H1 (cell line): ENCODE measurements at regions not wholly inside any gene's neighbourhood (a gene's known extent, or its start where the extent isn't known, plus 50 kb on each side); places are given as distances from the start of the nearest gene placed in this dataset.

Experiments
- CTCF ChIA-PET: fragments of 300-600 bp; sonication (Branson Sonifier 250); formaldehyde crosslinking; loops from one replicate; lab custom pipeline; 2021; ENCODE audit not compliant: partially characterized antibody; lab: Charles Lee
- POLR2A ChIA-PET: fragments of 300-600 bp; sonication (Branson Sonifier 250); formaldehyde crosslinking; loops from one replicate; lab custom pipeline; 2021; ENCODE audit warnings: inconsistent platforms; ENCODE audit not compliant: partially characterized antibody; lab: Charles Lee
- DNase-seq, 2 experiments: peaks; one replicate each; pipeline versions ENCODE4 v3.0.0 to v3.0.0-alpha.2; 2010 to 2022; ENCODE audit warnings: low spot score in 2 of 2, low read depth in 1 of 2, mixed read lengths in 1 of 2
- FAIRE-seq: peaks from 2 replicates; lab custom pipeline; 2011; peaks lifted over from hg19 to GRCh38; lab: Jason Lieb, UNC
- H2AFZ ChIP-seq: 2 replicates; pipeline ENCODE4 v1.8.1; 2012; ENCODE audit warnings: low read length, inconsistent platforms
- H2AK5ac ChIP-seq: 2 replicates; pipeline ENCODE4 v1.6.1; 2013; ENCODE audit warnings: low read depth, low read length
- H2BK120ac ChIP-seq: replicated peaks from 2 replicates; pipeline ENCODE3; 2013; ENCODE audit warnings: low read depth, low read length, inconsistent platforms
- H2BK12ac ChIP-seq: 2 replicates; pipeline ENCODE4 v1.6.1; 2013; ENCODE audit warnings: low read depth, low read length
- H2BK15ac ChIP-seq: 2 replicates; pipeline ENCODE4 v1.6.1; 2013; ENCODE audit warnings: low read length
- H2BK20ac ChIP-seq: 2 replicates; pipeline ENCODE4 v1.6.1; 2013; ENCODE audit warnings: low read length
- H2BK5ac ChIP-seq: 2 replicates; pipeline ENCODE4 v1.6.1; 2013; ENCODE audit warnings: low read depth, low read length
- H3K14ac ChIP-seq: 2 replicates; pipeline ENCODE4 v1.6.1; 2013; ENCODE audit warnings: inconsistent platforms; ENCODE audit not compliant: insufficient read length
- H3K18ac ChIP-seq: 2 replicates; pipeline ENCODE4 v1.6.1; 2013; ENCODE audit warnings: low read length; ENCODE audit errors: extremely low read depth
- H3K23ac ChIP-seq: 2 replicates; pipeline ENCODE4 v1.6.1; 2013; ENCODE audit warnings: inconsistent platforms; ENCODE audit not compliant: insufficient read length
- H3K23me2 ChIP-seq: 2 replicates; pipeline ENCODE4 v1.6.1; 2013; ENCODE audit warnings: low read depth, low read length
- H3K27ac ChIP-seq: 2 replicates; pipeline ENCODE4 v1.6.1; 2011; ENCODE audit warnings: low read depth, low read length, inconsistent platforms
- H3K27me3 ChIP-seq, 4 experiments: replicated peaks in 1 of 4; 1 replicate in 1 of 4; 2 replicates in 3 of 4; pipeline versions ENCODE4 v1.6.1 to v1.8.1; 2011 to 2013; ENCODE audit warnings: low read length in 3 of 4, mild to moderate bottlenecking in 3 of 4, inconsistent platforms in 2 of 4, mixed read lengths in 2 of 4, moderate library complexity in 1 of 4; ENCODE audit not compliant: control insufficient read depth in 3 of 4, insufficient read depth in 3 of 4; ENCODE audit errors: extremely low read depth in 1 of 4
- H3K36me3 ChIP-seq, 4 experiments: 2 replicates each; pipeline versions ENCODE4 v1.6.1 to v1.8.1; 2011 to 2013; ENCODE audit warnings: mild to moderate bottlenecking in 4 of 4, low read length in 3 of 4, moderate library complexity in 2 of 4, control low read depth in 1 of 4, inconsistent platforms in 1 of 4; ENCODE audit not compliant: insufficient read depth in 4 of 4, control insufficient read depth in 2 of 4
- H3K4ac ChIP-seq: replicated peaks from 2 replicates; pipeline ENCODE3; 2013; ENCODE audit warnings: low read length, low read depth, mixed read lengths, inconsistent platforms; ENCODE audit not compliant: insufficient read length
- H3K4me1 ChIP-seq, 4 experiments: replicated peaks in 1 of 4; 1 replicate in 1 of 4; 2 replicates in 3 of 4; pipeline versions ENCODE4 v1.6.1 to v1.8.1; 2011 to 2013; ENCODE audit warnings: low read length in 3 of 4, inconsistent platforms in 2 of 4, mixed read lengths in 1 of 4; ENCODE audit not compliant: insufficient read depth in 4 of 4, control insufficient read depth in 3 of 4
- H3K4me2 ChIP-seq, 2 experiments: 2 replicates each; pipeline versions ENCODE4 v1.6.1 to v1.8.1; 2011 to 2013; ENCODE audit warnings: low read depth in 2 of 2, low read length in 2 of 2, control low read depth in 1 of 2, inconsistent platforms in 1 of 2, mild to moderate bottlenecking in 1 of 2; ENCODE audit not compliant: insufficient read depth in 1 of 2
- H3K4me3 ChIP-seq, 4 experiments: fragments of 200-600, 300-600 bp in 1 of 4; sonication (generic), shearing (Covaris generic), sonication (Bioruptor Twin) in 1 of 4; 2 replicates each; pipeline versions ENCODE4 v1.5.1 to v1.8.1; 2011 to 2016; ENCODE audit warnings: low read length in 4 of 4, low read depth in 3 of 4, control low read depth in 2 of 4, inconsistent platforms in 2 of 4, mild to moderate bottlenecking in 2 of 4, mixed read lengths in 1 of 4, moderate library complexity in 1 of 4; ENCODE audit not compliant: insufficient read depth in 2 of 4; ENCODE audit errors: extremely low read depth in 1 of 4
- H3K56ac ChIP-seq: replicated peaks from 2 replicates; pipeline ENCODE3; 2013; ENCODE audit warnings: low read depth, mild to moderate bottlenecking, mixed read lengths, low read length, inconsistent platforms; ENCODE audit not compliant: insufficient read length
- H3K79me1 ChIP-seq: 2 replicates; pipeline ENCODE4 v1.6.1; 2013; ENCODE audit warnings: low read depth, low read length, control low read depth
- H3K79me2 ChIP-seq, 2 experiments: 2 replicates each; pipeline versions ENCODE4 v1.6.1 to v1.8.1; 2012 to 2013; ENCODE audit warnings: low read length in 2 of 2, mild to moderate bottlenecking in 2 of 2, inconsistent platforms in 1 of 2; ENCODE audit not compliant: insufficient read depth in 2 of 2, control insufficient read depth in 1 of 2
- H3K9ac ChIP-seq, 4 experiments: replicated peaks in 1 of 4; 1 replicate in 1 of 4; 2 replicates in 3 of 4; pipeline versions ENCODE4 v1.6.1 to v1.8.1; 2011 to 2013; ENCODE audit warnings: low read depth in 3 of 4, low read length in 3 of 4, control low read depth in 2 of 4, mild to moderate bottlenecking in 2 of 4, moderate library complexity in 2 of 4, inconsistent platforms in 1 of 4; ENCODE audit errors: extremely low read depth in 1 of 4
- H3K9me3 ChIP-seq, 2 experiments: 2 replicates each; pipeline versions ENCODE4 v1.6.1 to v1.8.1; 2012 to 2013; ENCODE audit warnings: mild to moderate bottlenecking in 2 of 2, moderate library complexity in 2 of 2, control low read depth in 1 of 2, inconsistent platforms in 1 of 2, low read depth in 1 of 2, low read length in 1 of 2, mixed read lengths in 1 of 2; ENCODE audit not compliant: insufficient read depth in 2 of 2
- H4K20me1 ChIP-seq, 2 experiments: replicated peaks in 1 of 2; 2 replicates each; pipeline versions ENCODE3 to v1.8.1; 2011 to 2013; ENCODE audit warnings: inconsistent platforms in 2 of 2, low read length in 2 of 2, mild to moderate bottlenecking in 1 of 2; ENCODE audit not compliant: insufficient read depth in 2 of 2, control insufficient read depth in 1 of 2
- H4K5ac ChIP-seq: 2 replicates; pipeline ENCODE4 v1.6.1; 2013; ENCODE audit warnings: low read length, low read depth, mixed read lengths, inconsistent platforms; ENCODE audit not compliant: insufficient read length
- H4K8ac ChIP-seq: 2 replicates; pipeline ENCODE4 v1.8.0; 2013; ENCODE audit warnings: mild to moderate bottlenecking, moderate library complexity, low read length, inconsistent platforms; ENCODE audit not compliant: insufficient read depth; ENCODE audit errors: extremely low read depth
- H4K91ac ChIP-seq: replicated peaks from 2 replicates; pipeline ENCODE3; 2013; ENCODE audit warnings: low read length, mixed read lengths, inconsistent platforms; ENCODE audit not compliant: insufficient read length
- BRCA1 ChIP-seq: IDR thresholded peaks from 2 replicates; pipeline ENCODE4 v1.6.1; 2012; ENCODE audit warnings: low read depth, low read length, improper control_type of control experiment
- CBX8 ChIP-seq: fragments of 300-800, 300-1000 bp; sonication (generic); IDR thresholded peaks from 2 replicates; pipeline ENCODE4 v1.7.1; 2016; ENCODE audit warnings: low read depth, low read length, borderline replicate concordance
- CREB1 ChIP-seq: IDR thresholded peaks from 2 replicates; pipeline ENCODE4 v1.6.1; 2012; ENCODE audit warnings: inconsistent platforms
- CTBP2 ChIP-seq: IDR thresholded peaks from 2 replicates; pipeline ENCODE4 v1.7.0; 2011; ENCODE audit warnings: borderline replicate concordance, mild to moderate bottlenecking, moderate library complexity, mixed read lengths, low read length; ENCODE audit not compliant: insufficient read depth, insufficient read length
- EGR1 ChIP-seq: IDR thresholded peaks from 2 replicates; pipeline ENCODE4 v1.6.1; 2011; ENCODE audit warnings: low read depth, low read length, borderline replicate concordance
- EZH2 ChIP-seq: fragments of 200-600 bp; sonication (generic); IDR thresholded peaks from 2 replicates; pipeline ENCODE4 v1.7.1; 2012; ENCODE audit warnings: low read depth, mild to moderate bottlenecking, moderate library complexity, low read length, inconsistent platforms; ENCODE audit not compliant: severe bottlenecking
- GABPA ChIP-seq: IDR thresholded peaks from 2 replicates; pipeline ENCODE4 v1.6.1; 2011; ENCODE audit warnings: mild to moderate bottlenecking, low read length, moderate library complexity, borderline replicate concordance; ENCODE audit not compliant: insufficient read depth
- GTF2F1 ChIP-seq: IDR thresholded peaks from 2 replicates; pipeline ENCODE4 v1.6.1; 2012; ENCODE audit warnings: low read depth, low read length, improper control_type of control experiment, borderline replicate concordance
- NRF1 ChIP-seq: IDR thresholded peaks from 2 replicates; pipeline ENCODE4 v1.6.1; 2011; ENCODE audit warnings: mild to moderate bottlenecking, low read depth, low read length, improper control_type of control experiment
- PHF8 ChIP-seq: fragments of 200-600 bp; sonication (generic); conservative IDR thresholded peaks from 2 replicates; pipeline ENCODE4 v1.7.1; 2012; ENCODE audit warnings: low read depth, mild to moderate bottlenecking, inconsistent platforms, low read length, moderate library complexity
- POU5F1 ChIP-seq: IDR thresholded peaks from 2 replicates; pipeline ENCODE4 v1.6.1; 2011; ENCODE audit warnings: low read depth, mild to moderate bottlenecking, low read length, moderate library complexity
- SIRT6 ChIP-seq: IDR thresholded peaks from one replicate; pipeline ENCODE4 v1.7.1; 2012; ENCODE audit warnings: low read length, inconsistent platforms
- TAF7 ChIP-seq: optimal IDR thresholded peaks from 2 replicates; pipeline ENCODE3; 2011; ENCODE audit warnings: low read depth, mild to moderate bottlenecking, inconsistent platforms, low read length, moderate library complexity, borderline replicate concordance
- TBP ChIP-seq: IDR thresholded peaks from 2 replicates; pipeline ENCODE4 v1.6.1; 2011; ENCODE audit warnings: low read depth, low read length, improper control_type of control experiment
- USF2 ChIP-seq: IDR thresholded peaks from 2 replicates; pipeline ENCODE4 v1.6.1; 2011; ENCODE audit warnings: low read length, improper control_type of control experiment
- WGBS, 2 experiments: shearing (Covaris generic) in 1 of 2; methylation state at CpG; one replicate each; pipeline versions ENCODE4 v1.1.6 to v1.1.7; 2013 to 2015; ENCODE audit warnings: low lambda C conversion rate in 2 of 2, mixed read lengths in 2 of 2, inconsistent platforms in 1 of 2, low coverage in 1 of 2, missing lambda C conversion rate in 1 of 2; ENCODE audit not compliant: insufficient replicate concordance in 2 of 2, insufficient coverage in 1 of 2, insufficient read length in 1 of 2; ENCODE audit errors: extremely low coverage in 1 of 2, missing lambda C conversion rate in 1 of 2; 5-methylcytosine and 5-hydroxymethylcytosine counted together

GRCh38 chr1:4485878-4486277 lies 168.5 kb upstream of the AJAP1 start:
- no peaks in the 10 kb centered on the region; a peak in 1 of 7 replicates for H3K4me1 ChIP-seq
- H3K27me3 ChIP-seq = no peaks in the 10 kb centered on the region
- no peak overlapping the region for H4K91ac ChIP-seq
- H3K23ac ChIP-seq = no peak overlapping the region
- no peak overlapping the region for H4K8ac ChIP-seq
- H3K14ac ChIP-seq = no peak overlapping the region
- H2AFZ ChIP-seq = no peak overlapping the region
- H3K9me3 ChIP-seq = peaks cover 14 to 63% of the 10 kb centered on the region in 2 experiments
- CTCF ChIA-PET = no interaction called here
- H3K79me1 ChIP-seq = no peaks in the 10 kb centered on the region
- H3K4me2 ChIP-seq = no peak overlapping the region
- no peak overlapping the region for H3K18ac ChIP-seq
- POLR2A ChIA-PET = no interaction called here
- no peaks in the 10 kb centered on the region for H3K23me2 ChIP-seq
- no peak overlapping the region for H3K4me3 ChIP-seq
- no peak overlapping the region for H2AK5ac ChIP-seq
- H2BK20ac ChIP-seq = no peak overlapping the region
- H4K5ac ChIP-seq = no peak overlapping the region
- no peak for FAIRE-seq
- H4K20me1 ChIP-seq = no peaks in the 10 kb centered on the region
- no peak for DNase-seq
- WGBS, 2 experiments = 93% methylated on average over 5 of the region's 5 CpGs; no CpG with 5 or more reads in 1 of the 2 experiments
- no peaks in the 10 kb centered on the region for H3K36me3 ChIP-seq
- no peak overlapping the region for H2BK15ac ChIP-seq
- no peak overlapping the region for H3K27ac ChIP-seq
- no peak overlapping the region for H3K4ac ChIP-seq
- no peak overlapping the region for H3K56ac ChIP-seq
- no peaks in the 10 kb centered on the region for H3K79me2 ChIP-seq
- no peak overlapping the region for H2BK5ac ChIP-seq
- no peak overlapping the region for H3K9ac ChIP-seq
- H2BK120ac ChIP-seq = no peak overlapping the region
- no peak overlapping the region for H2BK12ac ChIP-seq
- TF ChIP-seq SIRT6 (no peak), POU5F1 (no peak), GABPA (no peak), CBX8 (no peak), BRCA1 (no peak), GTF2F1 (no peak), CREB1 (no peak), EZH2 (no peak), EGR1 (no peak), TAF7 (no peak), PHF8 (no peak), TBP (no peak), CTBP2 (no peak), NRF1 (no peak), USF2 (no peak)
